ENCODE measurements at regions not wholly inside any gene's neighbourhood (a gene's known extent, or its start where the extent isn't known, plus 50 kb on each side); places are given as distances from the start of the nearest gene placed in this dataset.

- Mint-ChIP-seq H3K36me3 (ENCODE audit: low read depth) (no peaks in the 10 kb centered on the region), H3K27me3 (ENCODE audit: low read depth) (peaks cover 3% of the 10 kb centered on the region), H3K4me1 (ENCODE audit: low read depth) (no peaks in the 10 kb centered on the region), H3K4me3 (no peak overlapping the region), H3K27ac (no peak overlapping the region), H3K9me3 (no peaks in the 10 kb centered on the region)
- DNase-seq = no peak
- CTCF ChIA-PET = no interaction called here
- intact Hi-C loops (cut with micrococcal nuclease) = no loop called here
These were observed 257.3 kb downstream of the GLI2 start for GRCh38 chr2:120992791-120993555.

- CTCF ChIA-PET = no interaction called here
- intact Hi-C loops (cut with micrococcal nuclease) = no loop called here
- H3K9me3 Mint-ChIP-seq = no peaks in the 10 kb centered on the region
- DNase-seq = no peak
- no peaks in the 10 kb centered on the region for H3K36me3 Mint-ChIP-seq (ENCODE audit: low read depth)
- no peak overlapping the region for H3K4me3 Mint-ChIP-seq
- H3K4me1 Mint-ChIP-seq (ENCODE audit: low read depth) = no peaks in the 10 kb centered on the region
- H3K27ac Mint-ChIP-seq = no peak overlapping the region
- H3K27me3 Mint-ChIP-seq (ENCODE audit: low read depth) = peaks cover 3% of the 10 kb centered on the region
These were observed 258.0 kb downstream of the GLI2 start for GRCh38 chr2:120993661-120994060.

- Mint-ChIP-seq H3K9me3 (no peaks in the 10 kb centered on the region), H3K4me3 (no peak overlapping the region), H3K27me3 (ENCODE audit: low read depth) (peaks cover 3% of the 10 kb centered on the region), H3K4me1 (ENCODE audit: low read depth) (no peaks in the 10 kb centered on the region), H3K36me3 (ENCODE audit: low read depth) (no peaks in the 10 kb centered on the region), H3K27ac (no peak overlapping the region)
- no peak for DNase-seq
- intact Hi-C loops (cut with micrococcal nuclease) = no loop called here
- CTCF ChIA-PET = no interaction called here
These were observed 258.8 kb downstream of the GLI2 start for GRCh38 chr2:120994301-120994995.

- Mint-ChIP-seq H3K27me3 (ENCODE audit: low read depth) (peaks cover 3% of the 10 kb centered on the region), H3K9me3 (no peaks in the 10 kb centered on the region), H3K4me1 (ENCODE audit: low read depth) (no peaks in the 10 kb centered on the region), H3K4me3 (no peak overlapping the region), H3K36me3 (ENCODE audit: low read depth) (no peaks in the 10 kb centered on the region), H3K27ac (no peak overlapping the region)
- intact Hi-C loops (cut with micrococcal nuclease) = no loop called here
- DNase-seq = no peak
- CTCF ChIA-PET = no interaction called here
These were observed 259.5 kb downstream of the GLI2 start for GRCh38 chr2:120995152-120995551.

GRCh38 chr2:120995656-120996190 lies 260.1 kb downstream of the GLI2 start:
- CTCF ChIA-PET = no interaction called here
- Mint-ChIP-seq H3K9me3 (no peaks in the 10 kb centered on the region), H3K27me3 (ENCODE audit: low read depth) (peaks cover 3% of the 10 kb centered on the region), H3K27ac (no peak overlapping the region), H3K4me3 (no peak overlapping the region), H3K36me3 (ENCODE audit: low read depth) (no peaks in the 10 kb centered on the region), H3K4me1 (ENCODE audit: low read depth) (no peaks in the 10 kb centered on the region)
- no peak for DNase-seq
- intact Hi-C loops (cut with micrococcal nuclease) = no loop called here

GRCh38 chr2:120999377-121000097 lies 263.9 kb downstream of the GLI2 start:
- DNase-seq = no peak
- Mint-ChIP-seq H3K27ac (no peak overlapping the region), H3K9me3 (no peaks in the 10 kb centered on the region), H3K36me3 (ENCODE audit: low read depth) (no peaks in the 10 kb centered on the region), H3K4me3 (no peak overlapping the region), H3K4me1 (ENCODE audit: low read depth) (no peaks in the 10 kb centered on the region), H3K27me3 (ENCODE audit: low read depth) (no peaks in the 10 kb centered on the region)
- CTCF ChIA-PET = no interaction called here
- intact Hi-C loops (cut with micrococcal nuclease) = no loop called here

- no peaks in the 10 kb centered on the region for H3K9me3 Mint-ChIP-seq
- no peaks in the 10 kb centered on the region for H3K36me3 Mint-ChIP-seq (ENCODE audit: low read depth)
- CTCF ChIA-PET = interaction anchor here (0.6 kb wide), 1 partner anchor 1835 kb away, joined by 3 read pairs; no protein-coding TSS in a partner anchor
- H3K4me3 Mint-ChIP-seq = no peak overlapping the region
- DNase-seq = no peak
- no peaks in the 10 kb centered on the region for H3K4me1 Mint-ChIP-seq (ENCODE audit: low read depth)
- no peak overlapping the region for H3K27ac Mint-ChIP-seq
- H3K27me3 Mint-ChIP-seq (ENCODE audit: low read depth) = no peaks in the 10 kb centered on the region
- intact Hi-C loops (cut with micrococcal nuclease) = no loop called here
These were observed 265.1 kb downstream of the GLI2 start for GRCh38 chr2:121000804-121001203.

GRCh38 chr2:121001641-121002040 lies 266.0 kb downstream of the GLI2 start:
- DNase-seq = no peak
- H3K4me3 Mint-ChIP-seq = no peak overlapping the region
- no peaks in the 10 kb centered on the region for H3K9me3 Mint-ChIP-seq
- no peaks in the 10 kb centered on the region for H3K27me3 Mint-ChIP-seq (ENCODE audit: low read depth)
- no peaks in the 10 kb centered on the region for H3K36me3 Mint-ChIP-seq (ENCODE audit: low read depth)
- intact Hi-C loops (cut with micrococcal nuclease) = no loop called here
- H3K4me1 Mint-ChIP-seq (ENCODE audit: low read depth) = no peaks in the 10 kb centered on the region
- CTCF ChIA-PET = no interaction called here
- no peak overlapping the region for H3K27ac Mint-ChIP-seq

- CTCF ChIA-PET = no interaction called here
- H3K4me1 Mint-ChIP-seq (ENCODE audit: low read depth) = no peaks in the 10 kb centered on the region
- H3K9me3 Mint-ChIP-seq = no peaks in the 10 kb centered on the region
- intact Hi-C loops (cut with micrococcal nuclease) = no loop called here
- DNase-seq = no peak
- no peaks in the 10 kb centered on the region for H3K36me3 Mint-ChIP-seq (ENCODE audit: low read depth)
- no peaks in the 10 kb centered on the region for H3K27me3 Mint-ChIP-seq (ENCODE audit: low read depth)
- no peak overlapping the region for H3K27ac Mint-ChIP-seq
- H3K4me3 Mint-ChIP-seq = no peak overlapping the region
These were observed 266.9 kb downstream of the GLI2 start for GRCh38 chr2:121002597-121002996.

- Mint-ChIP-seq H3K9me3 (no peaks in the 10 kb centered on the region), H3K4me1 (ENCODE audit: low read depth) (no peaks in the 10 kb centered on the region), H3K27ac (no peak overlapping the region), H3K4me3 (no peak overlapping the region), H3K27me3 (ENCODE audit: low read depth) (no peaks in the 10 kb centered on the region), H3K36me3 (ENCODE audit: low read depth) (no peaks in the 10 kb centered on the region)
- DNase-seq = no peak
- intact Hi-C loops (cut with micrococcal nuclease) = no loop called here
- CTCF ChIA-PET = no interaction called here
These were observed 267.7 kb downstream of the GLI2 start for GRCh38 chr2:121003391-121003790.

- intact Hi-C loops (cut with micrococcal nuclease) = no loop called here
- CTCF ChIA-PET = no interaction called here
- Mint-ChIP-seq H3K27me3 (ENCODE audit: low read depth) (peaks cover 6% of the 10 kb centered on the region), H3K4me3 (no peak overlapping the region), H3K4me1 (ENCODE audit: low read depth) (no peaks in the 10 kb centered on the region), H3K9me3 (no peaks in the 10 kb centered on the region), H3K36me3 (ENCODE audit: low read depth) (no peaks in the 10 kb centered on the region), H3K27ac (no peak overlapping the region)
- no peak for DNase-seq
These were observed 268.7 kb downstream of the GLI2 start for GRCh38 chr2:121004359-121004758.

- no peak overlapping the region for H3K27ac Mint-ChIP-seq
- H3K27me3 Mint-ChIP-seq (ENCODE audit: low read depth) = peaks cover 7% of the 10 kb centered on the region
- no peaks in the 10 kb centered on the region for H3K4me1 Mint-ChIP-seq (ENCODE audit: low read depth)
- H3K9me3 Mint-ChIP-seq = no peaks in the 10 kb centered on the region
- no peaks in the 10 kb centered on the region for H3K36me3 Mint-ChIP-seq (ENCODE audit: low read depth)
- CTCF ChIA-PET = no interaction called here
- no peak overlapping the region for H3K4me3 Mint-ChIP-seq
- intact Hi-C loops (cut with micrococcal nuclease) = no loop called here
- DNase-seq = no peak
These were observed 269.3 kb downstream of the GLI2 start for GRCh38 chr2:121004950-121005349.

Measured in activated naive CD4-positive, alpha-beta T cell treated with anti-CD3 and anti-CD28 coated beads for 36 hours (primary cell).